GM18505 (cell line): ENCODE measurements at regions not wholly inside any gene's neighbourhood (a gene's known extent, or its start where the extent isn't known, plus 50 kb on each side); places are given as distances from the start of the nearest gene placed in this dataset.
"Not testable (repeated sequence)": the region's sequence is repeated elsewhere in the genome, so short reads cannot be mapped to it uniquely, and the experiment has no call there.

Experiments
- ATAC-seq: cut with Tn5 transposase; IDR thresholded peaks from one replicate; pipeline ENCODE4 v1.9.1; 2021; ENCODE audit not compliant: unreplicated experiment
- POLR2A ChIP-seq: IDR thresholded peaks from 4 replicates; pipeline ENCODE4 v1.6.1; 2011; ENCODE audit warnings: borderline replicate concordance; ENCODE audit not compliant: insufficient read depth, insufficient read length; ENCODE audit errors: extremely low read depth

DNA sequence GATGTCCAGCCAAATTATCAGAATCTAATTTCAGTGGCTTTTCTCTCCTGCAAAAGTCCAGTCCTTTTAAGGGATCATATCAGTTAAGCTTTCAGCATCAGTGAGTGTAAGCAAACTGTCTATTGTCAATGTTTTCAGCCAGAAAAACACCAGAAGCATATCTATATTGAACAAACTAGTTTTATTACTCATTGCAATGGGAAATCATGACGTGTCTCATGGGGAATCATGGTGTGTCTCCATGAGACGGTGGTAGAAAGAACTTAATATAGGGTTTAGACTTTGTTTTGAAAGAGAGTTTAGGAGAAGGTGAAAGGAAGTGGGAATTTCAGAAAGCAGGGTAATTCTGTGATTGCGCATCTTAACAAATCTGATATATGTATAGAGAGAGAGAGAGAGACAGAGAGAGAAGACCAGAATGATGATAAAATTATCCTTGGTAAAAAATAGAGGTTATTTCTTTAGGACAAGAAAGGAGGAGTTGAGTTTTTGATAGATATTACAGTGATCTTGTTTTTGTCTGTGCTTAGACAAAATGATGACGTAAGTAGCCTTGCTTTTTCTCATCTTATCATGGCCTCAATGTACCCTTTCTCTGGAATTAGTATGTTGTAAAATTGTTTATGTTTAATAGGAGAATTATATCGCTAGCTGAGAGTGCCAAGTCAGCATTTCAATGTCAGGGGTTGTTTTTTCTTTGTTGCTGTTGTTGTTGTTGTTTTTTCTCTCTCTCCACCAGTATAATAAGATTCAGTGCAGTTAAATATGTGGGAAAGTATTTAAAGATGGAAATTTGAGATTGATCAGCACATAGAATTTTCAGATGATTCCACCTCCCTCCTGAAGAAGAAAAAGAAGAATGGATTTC lies 129.9 kb upstream of the OSTN start:
- no peak for ATAC-seq
- TF ChIP-seq POLR2A, result no peak

DNA sequence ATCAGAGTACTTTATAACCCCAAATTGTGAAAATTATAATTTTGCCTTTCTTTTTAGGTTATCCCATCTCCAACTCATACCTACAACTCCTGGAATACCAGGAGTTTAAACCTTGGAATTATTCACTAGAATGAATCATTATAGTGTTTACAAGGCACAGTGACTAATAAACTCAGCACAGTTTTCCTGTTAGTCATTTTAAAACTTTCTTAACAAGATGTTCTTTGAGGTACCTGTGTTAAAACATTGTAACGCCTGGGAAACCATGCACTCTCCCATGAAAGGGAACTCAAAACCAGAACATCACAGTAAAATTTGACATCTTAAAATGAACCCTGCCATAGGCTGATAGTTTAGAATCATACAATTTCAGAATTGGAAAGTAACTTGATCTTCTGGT lies 132.4 kb upstream of the OSTN start:
- ATAC-seq, result no peak
- TF ChIP-seq POLR2A, result no peak

DNA sequence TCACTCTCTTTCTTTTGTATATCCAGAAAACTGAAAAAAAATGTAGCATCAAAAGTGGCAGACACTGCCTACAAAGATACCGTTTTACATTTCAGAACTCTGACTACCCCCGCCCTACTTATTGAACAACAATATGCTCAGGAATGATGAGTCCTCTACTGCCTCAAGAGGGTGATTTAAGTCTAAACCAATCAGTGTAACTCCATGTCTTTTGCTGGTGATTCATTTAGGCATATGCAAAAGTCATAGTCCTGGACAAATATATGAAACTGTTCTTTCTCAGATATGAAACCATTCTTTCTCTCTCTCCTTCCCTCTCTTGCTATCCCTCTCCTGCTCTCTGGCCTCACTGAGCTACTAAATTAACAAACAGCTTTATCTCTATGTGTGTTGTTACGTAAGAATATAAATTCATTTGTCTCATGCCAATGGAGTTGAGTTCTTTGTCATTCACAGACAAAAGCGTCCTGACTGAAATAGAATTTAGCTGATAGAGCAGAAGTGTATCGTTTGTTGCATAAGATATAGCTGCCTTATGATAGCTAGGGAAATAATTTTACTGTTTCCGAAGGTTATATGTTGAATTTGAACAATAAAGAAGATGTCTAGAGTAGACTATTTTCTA lies 133.7 kb upstream of the OSTN start:
- no peak for TF ChIP-seq POLR2A
- no peak for ATAC-seq

DNA sequence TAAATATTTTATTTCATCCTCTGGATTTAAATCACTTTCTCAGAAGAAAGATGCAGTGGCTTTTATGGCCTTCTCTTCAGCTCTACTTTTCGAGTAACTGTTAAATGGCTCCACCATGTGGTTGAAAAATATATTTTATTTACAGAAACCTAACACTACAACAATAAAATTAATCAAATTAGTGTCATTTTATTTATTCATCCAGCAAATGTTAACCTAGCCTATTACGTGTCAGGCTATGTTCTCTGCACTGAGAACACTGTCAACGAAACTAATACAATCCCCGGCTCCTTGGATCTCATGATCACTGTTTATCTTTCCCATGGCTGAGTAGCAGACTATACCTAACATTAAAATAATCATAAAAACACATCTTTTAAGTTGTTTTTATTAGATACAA lies 148.0 kb upstream of the OSTN start:
- TF ChIP-seq POLR2A, result no peak
- ATAC-seq, result no peak

DNA sequence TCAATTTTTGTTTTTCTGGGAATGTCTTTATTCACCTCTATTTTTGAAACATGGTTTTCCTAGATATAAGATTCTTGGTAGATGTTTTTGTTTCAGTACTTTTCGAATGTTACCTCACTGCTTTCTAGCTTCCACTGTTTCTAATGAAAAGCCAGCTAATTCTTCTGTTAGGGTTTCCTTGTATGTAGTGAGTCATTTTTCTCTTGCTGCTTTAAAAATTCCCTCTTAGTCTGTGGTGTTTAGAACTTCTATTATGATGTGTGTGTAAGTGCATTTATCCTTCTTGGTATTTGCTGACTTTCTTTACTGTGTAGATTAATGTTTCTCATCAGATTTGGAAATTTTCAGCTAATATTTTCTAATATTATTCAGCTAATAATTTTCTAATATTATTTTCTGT lies 151.1 kb upstream of the OSTN start:
- no peak for TF ChIP-seq POLR2A
- ATAC-seq, result no peak

DNA sequence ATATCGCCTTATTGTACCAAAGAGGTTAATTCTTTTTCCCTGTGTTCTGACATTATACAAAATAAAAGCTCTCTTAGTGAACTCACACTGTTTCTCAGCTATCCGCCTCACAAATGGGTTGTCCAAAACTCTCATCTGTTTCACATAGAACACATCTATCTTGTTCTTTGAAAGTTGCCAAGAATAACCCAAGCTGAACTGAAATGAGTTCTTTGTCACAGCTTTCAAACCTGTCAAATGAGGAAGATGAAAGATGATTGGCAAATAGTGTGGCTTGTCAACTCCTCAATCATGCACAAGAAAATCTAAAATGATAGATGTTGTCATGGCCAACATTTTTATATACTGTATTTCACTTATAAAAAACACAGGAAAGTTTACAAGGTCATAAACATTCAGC lies 168.1 kb upstream of the OSTN start:
- ATAC-seq, result no peak
- no peak for TF ChIP-seq POLR2A

DNA sequence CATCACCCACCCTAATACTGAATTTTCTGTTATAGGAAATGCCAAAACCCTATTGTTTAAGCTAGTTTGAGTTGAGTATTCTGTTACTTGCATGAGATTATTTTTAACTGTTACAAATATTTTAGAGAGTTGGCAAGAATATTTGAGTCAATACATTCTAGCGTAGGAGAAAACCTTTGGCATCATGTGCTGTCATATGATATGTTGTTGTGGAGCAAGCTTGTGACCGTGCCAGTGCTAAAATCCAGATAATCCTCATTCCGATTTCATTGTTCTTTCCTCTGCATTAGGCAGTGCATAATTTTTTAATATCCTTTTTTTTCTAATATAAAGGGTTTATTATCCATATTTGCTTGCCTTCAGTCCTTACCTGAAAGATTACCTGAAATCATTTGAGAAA lies 168.0 kb upstream of the GMNC start:
- no peak for ATAC-seq
- no peak for TF ChIP-seq POLR2A

DNA sequence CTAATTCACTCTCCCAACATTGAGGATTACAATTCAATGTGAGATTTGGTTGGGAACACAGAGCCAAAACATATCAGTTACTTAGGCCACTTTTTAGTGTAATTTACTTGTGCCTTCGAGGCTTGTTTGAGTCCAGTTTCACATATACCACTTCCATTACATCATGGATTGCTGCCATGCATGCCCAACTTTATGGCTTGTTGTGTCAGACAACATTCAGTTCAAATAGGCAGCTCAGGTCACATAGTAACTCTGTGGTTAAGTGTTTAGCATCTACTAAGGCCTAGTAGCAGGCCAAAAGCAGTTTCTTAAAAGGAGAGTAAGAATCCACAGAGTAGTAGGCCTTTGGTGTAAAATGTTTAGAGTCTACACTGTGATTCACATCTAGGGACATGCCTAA lies 164.3 kb upstream of the GMNC start:
- ATAC-seq, result no peak
- TF ChIP-seq POLR2A, result no peak

DNA sequence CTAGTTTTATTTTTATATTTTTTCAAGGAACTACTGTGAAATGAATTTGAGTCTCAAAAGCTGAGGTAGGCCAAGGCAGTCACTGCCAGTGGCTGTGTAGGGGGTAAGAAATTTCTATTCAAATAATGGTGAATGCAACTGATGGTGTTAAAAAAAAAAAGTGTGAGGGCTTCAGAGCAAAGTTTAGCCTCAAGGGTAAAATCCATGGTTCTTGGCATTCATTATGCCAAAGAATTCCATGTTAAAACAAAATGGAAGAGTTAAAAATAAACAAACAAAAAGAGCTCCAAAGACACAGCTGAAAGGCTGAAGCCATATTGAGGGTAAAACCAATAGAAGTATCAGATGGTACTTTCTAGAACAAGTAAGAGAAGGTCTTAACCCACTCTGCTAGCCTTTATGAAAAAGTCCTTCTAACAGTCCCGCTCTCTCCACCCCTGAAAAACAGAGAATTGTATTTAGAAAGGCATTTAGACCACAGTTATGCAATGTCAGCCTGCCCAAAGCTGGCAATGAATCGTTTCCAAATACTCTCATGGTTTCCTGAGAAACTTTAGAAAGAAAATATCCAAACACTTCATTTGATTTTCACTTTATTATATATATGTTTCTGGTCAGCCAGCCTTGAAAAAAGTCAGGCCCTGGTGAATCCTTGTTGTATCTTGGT lies 158.4 kb upstream of the GMNC start:
- no peak for TF ChIP-seq POLR2A
- no peak for ATAC-seq

DNA sequence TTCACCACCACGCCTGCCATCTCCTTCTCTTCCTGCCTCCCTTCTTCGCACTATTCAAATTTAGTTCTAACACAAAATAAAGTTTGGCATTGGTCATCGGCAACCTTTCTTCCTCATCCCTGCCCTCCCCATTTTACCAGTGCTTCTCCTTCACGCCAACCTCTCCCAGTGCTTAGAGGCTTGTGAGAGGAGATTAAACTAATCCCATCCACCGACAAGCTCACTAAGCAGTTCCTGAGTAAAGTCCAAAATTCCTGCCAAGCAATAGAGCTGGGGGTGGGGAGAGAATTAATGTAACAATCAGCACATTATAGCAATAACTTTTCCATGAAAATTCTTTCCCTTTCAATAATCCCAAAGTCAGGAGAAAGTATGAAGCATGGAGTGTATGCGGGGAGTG lies 157.4 kb upstream of the GMNC start:
- TF ChIP-seq POLR2A, result no peak
- ATAC-seq, result no peak

DNA sequence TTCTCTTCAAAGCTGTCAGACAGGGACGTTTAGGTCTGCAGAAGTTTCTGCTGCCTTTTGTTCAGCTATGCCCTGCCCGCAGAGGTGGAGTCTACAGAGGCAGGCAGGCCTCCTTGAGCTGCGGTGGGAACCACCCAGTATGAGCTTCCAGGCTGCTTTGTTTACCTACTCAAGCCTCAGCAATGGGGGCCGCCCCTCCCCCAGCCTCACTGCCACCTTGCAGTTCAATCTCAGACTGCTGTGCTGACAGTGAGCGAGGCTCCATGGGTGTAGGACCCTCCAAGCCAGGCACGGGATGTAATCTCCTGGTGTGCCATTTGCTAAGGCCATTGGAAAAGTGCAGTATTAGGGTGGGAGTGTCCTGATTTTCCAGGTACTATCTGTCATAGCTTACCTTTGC lies 153.5 kb upstream of the GMNC start:
- ATAC-seq, result not testable (repeated sequence)

DNA sequence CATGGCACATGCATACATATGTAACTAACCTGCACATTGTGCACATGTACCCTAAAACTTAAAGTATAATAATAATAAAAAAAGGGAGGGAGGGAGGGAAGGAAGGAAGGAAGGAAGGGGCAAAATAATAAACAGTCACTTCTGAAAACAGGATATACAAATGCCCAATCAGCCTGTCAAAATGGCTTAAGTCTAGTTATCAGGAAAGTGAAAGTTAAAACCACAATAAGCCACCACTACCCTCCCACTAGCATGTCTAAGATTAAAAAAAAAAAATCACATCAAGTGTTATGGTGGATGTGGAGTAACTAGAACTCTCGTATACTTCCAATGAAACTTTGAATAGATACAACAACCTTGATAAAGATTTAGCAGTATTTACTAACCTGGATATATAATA lies 145.6 kb upstream of the GMNC start:
- peak; percentile 58 for ATAC-seq
- no peak for TF ChIP-seq POLR2A

DNA sequence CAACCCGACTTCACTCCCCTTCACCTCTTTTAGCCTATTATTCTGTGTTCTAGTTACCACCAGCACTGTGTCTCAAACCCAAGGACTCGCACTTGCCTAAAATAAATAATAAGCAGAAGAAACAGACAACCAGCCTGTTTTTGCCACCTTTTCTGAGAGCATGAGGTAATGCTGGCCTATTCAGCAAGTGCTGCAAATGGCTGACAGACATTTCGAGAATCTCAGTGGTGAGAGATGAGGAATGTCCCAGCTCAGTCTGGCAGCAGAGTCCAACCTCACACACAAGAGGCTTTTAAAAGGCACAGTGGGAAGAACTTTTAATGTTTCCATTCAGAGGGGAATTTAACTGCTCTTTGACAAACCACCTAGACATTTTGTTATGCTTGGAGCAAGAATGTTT lies 143.3 kb upstream of the GMNC start:
- no peak for TF ChIP-seq POLR2A
- ATAC-seq, result no peak

DNA sequence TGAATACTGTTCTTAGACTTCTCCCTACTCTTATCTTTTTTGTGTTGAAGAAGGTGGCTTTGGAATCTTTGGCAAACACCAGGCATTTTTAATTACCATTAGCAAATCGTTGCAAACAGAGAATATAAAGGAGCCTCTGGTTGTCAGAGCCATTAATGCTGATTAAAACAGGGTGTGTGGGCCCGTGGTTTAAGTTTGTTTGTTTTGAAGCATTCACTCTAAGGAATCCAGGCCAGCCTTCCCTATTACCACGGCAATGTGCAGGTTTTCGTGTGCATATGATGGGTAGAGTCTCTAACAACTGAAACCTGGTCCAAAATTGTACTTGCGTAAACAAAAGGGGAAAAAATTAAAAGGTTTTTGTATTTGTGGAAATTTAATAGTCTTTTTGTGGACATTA lies 141.2 kb upstream of the GMNC start:
- no peak for TF ChIP-seq POLR2A

More for the DNA sequence above, 141.2 kb upstream of the GMNC start:
- ATAC-seq, result no peak
